Coronary artery (tissue), 2 donors: ENCODE measurements at regions not wholly inside any gene's neighbourhood (a gene's known extent, or its start where the extent isn't known, plus 50 kb on each side); places are given as distances from the start of the nearest gene placed in this dataset.

ENCODE experiments used
- DNase-seq: peaks from one replicate; pipeline ENCODE4 v3.0.0-alpha.2; 2017; ENCODE audit warnings: low spot score
- H3K27ac ChIP-seq, 2 donors: fragments of 200-600 bp; sonication (generic); one replicate each; pipeline ENCODE4 v1.5.1; 2016 to 2019
- H3K4me3 ChIP-seq: fragments of 200-600 bp; sonication (generic); 2 replicates; pipeline ENCODE4 v1.5.1; 2016; ENCODE audit warnings: mild to moderate bottlenecking, moderate library complexity
- CTCF ChIP-seq: fragments of 200-600 bp; sonication (generic); IDR thresholded peaks from one replicate; pipeline ENCODE4 v1.5.1; 2019; ENCODE audit warnings: antibody characterized with exemption

GRCh38 chr7:86209036-86209435, 434.7 kb upstream of the GRM3 start:
- DNase-seq, result no peak

GRCh38 chr7:86207740-86208139, 436.0 kb upstream of the GRM3 start:
- DNase-seq, result no peak
- Histone ChIP-seq H3K4me3 (no peak overlapping the region), H3K27ac (no peak overlapping the region)
- TF ChIP-seq CTCF, result no peak

More at GRCh38 chr7:86209036-86209435, 434.7 kb upstream of the GRM3 start:
- no peak overlapping the region for H3K4me3 ChIP-seq
- H3K27ac ChIP-seq, result no peak overlapping the region
- no peak for TF ChIP-seq CTCF

- H3K4me3 ChIP-seq, result no peak overlapping the region
- no peak overlapping the region for H3K27ac ChIP-seq
- no peak for DNase-seq
- TF ChIP-seq CTCF, result no peak
These were observed 440.9 kb upstream of the GRM3 start for GRCh38 chr7:86202833-86203232.

- Histone ChIP-seq H3K4me3 (no peak overlapping the region), H3K27ac (no peak overlapping the region)
- TF ChIP-seq CTCF, result no peak
- DNase-seq, result no peak
These were observed 441.9 kb upstream of the GRM3 start for GRCh38 chr7:86201767-86202166.

- no peak overlapping the region for H3K27ac ChIP-seq
- TF ChIP-seq CTCF, result no peak
- DNase-seq, result no peak
- H3K4me3 ChIP-seq, result no peak overlapping the region
These were observed 443.7 kb upstream of the GRM3 start for GRCh38 chr7:86199881-86200614.

GRCh38 chr7:86190351-86190750, 453.4 kb upstream of the GRM3 start:
- TF ChIP-seq CTCF, result no peak
- no peak overlapping the region for H3K27ac ChIP-seq
- DNase-seq, result no peak
- no peak overlapping the region for H3K4me3 ChIP-seq

- Histone ChIP-seq H3K4me3 (no peak overlapping the region), H3K27ac (no peak overlapping the region)
- no peak for DNase-seq
- TF ChIP-seq CTCF, result no peak
These were observed 462.2 kb upstream of the GRM3 start for GRCh38 chr7:86181474-86181873.
